GM12891 (cell line): ENCODE measurements at regions not wholly inside any gene's neighbourhood (a gene's known extent, or its start where the extent isn't known, plus 50 kb on each side); places are given as distances from the start of the nearest gene placed in this dataset.

Experiments
- POLR2A ChIP-seq: IDR thresholded peaks from 2 replicates; pipeline ENCODE4 v1.6.1; 2011; ENCODE audit warnings: low read depth, low read length, control low read depth
- POLR2AphosphoS5 ChIP-seq: IDR thresholded peaks from 2 replicates; pipeline ENCODE4 v1.6.1; 2011; ENCODE audit warnings: low read depth, low read length, control low read depth
- TAF1 ChIP-seq: IDR thresholded peaks from 2 replicates; pipeline ENCODE4 v1.6.1; 2011; ENCODE audit warnings: low read depth, low read length, control low read depth

GRCh38 chr4:174096456-174096855 is 187.0 kb downstream of the FBXO8 start:
- TF ChIP-seq POLR2AphosphoS5 (no peak), TAF1 (no peak), POLR2A (no peak)
